BLaER1 treated with 17β-estradiol and CSF1 and Interleukin-3, amounts not matched to agents 10 nM and 100 nM (cell line): ENCODE measurements at regions not wholly inside any gene's neighbourhood (a gene's known extent, or its start where the extent isn't known, plus 50 kb on each side); places are given as distances from the start of the nearest gene placed in this dataset.

Experiments used
- H3K27ac ChIP-seq, 11 experiments: shearing (Covaris generic); formaldehyde crosslinking; 2 replicates each; pipeline ENCODE4 v1.8.1; 2022
- H3K27me3 ChIP-seq, 11 experiments: shearing (Covaris generic); formaldehyde crosslinking; 2 replicates each; pipeline ENCODE4 v1.8.1; 2022
- H3K36me3 ChIP-seq, 11 experiments: shearing (Covaris generic); formaldehyde crosslinking; 2 replicates each; pipeline ENCODE4 v1.8.1; 2022
- H3K4me1 ChIP-seq, 10 experiments: shearing (Covaris generic); formaldehyde crosslinking; 2 replicates each; pipeline ENCODE4 v1.8.1; 2022
- H3K4me2 ChIP-seq, 11 experiments: shearing (Covaris generic); formaldehyde crosslinking; 2 replicates each; pipeline ENCODE4 v1.8.1; 2022
- H3K4me3 ChIP-seq, 10 experiments: shearing (Covaris generic); formaldehyde crosslinking; 2 replicates each; pipeline ENCODE4 v1.8.1; 2022
- H3K9ac ChIP-seq, 11 experiments: shearing (Covaris generic); formaldehyde crosslinking; 2 replicates each; pipeline ENCODE4 v1.8.1; 2022
- H3K9me3 ChIP-seq, 11 experiments: shearing (Covaris generic); formaldehyde crosslinking; replicated peaks in 1 of 11; 2 replicates each; pipeline ENCODE4 v1.8.1; 2022
- H4K20me1 ChIP-seq, 11 experiments: shearing (Covaris generic); formaldehyde crosslinking; 2 replicates each; pipeline ENCODE4 v1.8.1; 2022
- Cebpa-rat ChIP-seq, 11 experiments: shearing (Covaris generic); IDR thresholded peaks; 2 replicates each; pipeline ENCODE4 v1.8.1; 2022

DNA sequence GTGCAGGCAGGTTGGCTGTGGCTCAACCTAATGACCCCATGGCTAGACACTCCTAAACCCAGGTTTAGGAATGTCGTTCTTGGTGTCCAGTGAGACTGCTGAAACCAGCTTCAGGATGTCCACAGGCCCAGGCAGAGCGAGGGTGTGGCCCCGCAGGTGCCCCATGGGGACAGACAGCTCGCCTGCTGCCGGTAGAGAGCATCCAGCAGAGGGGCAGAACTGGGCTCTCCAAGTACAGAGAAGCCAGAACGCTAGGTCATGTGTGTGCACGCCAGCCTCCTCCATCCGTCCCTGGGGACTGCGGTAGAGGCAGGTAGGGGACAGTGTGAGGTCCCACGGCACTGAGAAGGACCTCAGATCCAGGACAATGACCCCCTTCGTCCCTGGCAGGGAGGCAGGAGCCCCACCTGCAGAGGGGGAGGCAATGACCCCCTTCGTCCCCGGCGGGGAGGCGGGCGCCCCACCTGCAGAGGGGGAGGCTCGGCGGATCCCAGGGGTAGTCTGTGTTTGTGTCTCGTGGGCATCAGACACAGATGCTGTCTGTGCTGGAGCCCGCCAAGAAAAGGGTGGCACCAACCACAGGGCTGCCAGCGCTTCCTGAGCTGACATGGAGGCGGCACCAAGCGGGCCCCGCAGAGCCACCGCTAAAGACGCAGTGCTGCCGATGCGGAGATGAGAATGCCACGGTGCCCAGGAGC lies 118.4 kb downstream of the FAM53A start:
- Histone ChIP-seq H3K27ac (no peak overlapping the region), H3K27me3 (peaks cover 17 to 34% (median 25%) of the 10 kb centered on the region in 11 experiments), H3K9me3 (no peaks in the 10 kb centered on the region), H3K4me3 (no peak overlapping the region), H3K4me1 (peaks cover 0 to 27% (median 19%) of the 10 kb centered on the region in 10 experiments; a peak in 13 of 20 replicates), H3K9ac (peak overlapping the region in 1 of 11 experiments; percentile 16; a peak in 2 of 22 replicates), H3K36me3 (no peaks in the 10 kb centered on the region), H4K20me1 (peaks cover 0 to 31% (median 4%) of the 10 kb centered on the region in 11 experiments; a peak in 6 of 22 replicates), H3K4me2 (peak overlapping the region in 10 of 11 experiments; percentile 17 to 79 (median 64); a peak in 18 of 22 replicates)
- TF ChIP-seq Cebpa-rat (IDR thresholded peaks at IDR 0.05): no peak

DNA sequence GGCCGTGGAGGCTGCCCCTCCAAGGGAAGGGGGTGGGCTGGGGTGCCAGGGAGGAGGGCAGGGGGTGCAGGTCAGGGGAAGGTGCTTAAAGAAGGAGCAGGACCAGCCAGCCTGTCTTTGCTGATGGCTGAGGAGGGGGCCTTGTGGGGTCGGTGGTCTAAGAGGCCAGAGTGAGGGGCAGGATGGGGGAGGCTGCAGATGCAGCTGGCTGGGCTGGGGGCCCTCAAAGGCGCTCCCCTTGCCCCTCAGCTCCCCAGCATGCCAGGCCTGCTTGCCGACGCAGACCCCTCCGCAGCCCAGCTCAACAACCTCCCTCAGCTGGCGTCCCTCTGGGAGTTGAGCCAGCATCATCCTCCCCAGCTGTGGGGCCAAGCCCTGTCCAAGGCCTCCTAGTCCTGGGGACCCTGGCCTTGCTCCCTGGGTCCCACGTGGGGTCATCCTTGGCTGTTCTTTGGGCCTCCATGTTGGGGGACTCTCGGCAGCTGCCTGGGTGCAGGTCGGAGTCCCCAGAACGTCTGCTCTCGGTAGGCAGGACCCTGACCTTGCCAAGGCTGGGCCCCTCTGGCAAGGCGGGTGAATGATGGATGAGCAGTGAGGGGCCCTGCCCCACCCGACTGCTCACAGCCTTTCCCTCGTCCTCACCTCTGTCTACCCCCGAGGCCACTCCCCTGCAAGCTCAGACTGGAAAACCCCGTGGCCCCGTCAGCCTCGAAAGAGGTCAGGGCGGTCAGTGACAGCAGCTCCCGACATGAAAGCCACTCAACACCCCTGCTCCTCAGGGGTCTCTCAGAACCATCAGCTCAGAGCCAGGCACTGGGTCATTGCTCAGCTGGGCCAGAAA lies 119.4 kb downstream of the FAM53A start:
- Histone ChIP-seq H4K20me1 (peaks cover 0 to 24% (median 4%) of the 10 kb centered on the region in 11 experiments; a peak in 6 of 22 replicates), H3K27ac (no peak overlapping the region), H3K27me3 (peaks cover 17 to 34% (median 25%) of the 10 kb centered on the region in 11 experiments), H3K4me1 (peaks cover 0 to 27% (median 19%) of the 10 kb centered on the region in 10 experiments; a peak in 13 of 20 replicates), H3K4me3 (no peak overlapping the region), H3K9me3 (no peaks in the 10 kb centered on the region), H3K9ac (0 out of 22 replicates have a peak overlapping the region, but pooled peaks of 1 of the 11 experiments have one; percentile 10), H3K4me2 (peak overlapping the region in 8 of 11 experiments; percentile 53 to 79 (median 68); a peak in 13 of 22 replicates), H3K36me3 (no peaks in the 10 kb centered on the region)
- TF ChIP-seq Cebpa-rat (IDR thresholded peaks at IDR 0.05): no peak

DNA sequence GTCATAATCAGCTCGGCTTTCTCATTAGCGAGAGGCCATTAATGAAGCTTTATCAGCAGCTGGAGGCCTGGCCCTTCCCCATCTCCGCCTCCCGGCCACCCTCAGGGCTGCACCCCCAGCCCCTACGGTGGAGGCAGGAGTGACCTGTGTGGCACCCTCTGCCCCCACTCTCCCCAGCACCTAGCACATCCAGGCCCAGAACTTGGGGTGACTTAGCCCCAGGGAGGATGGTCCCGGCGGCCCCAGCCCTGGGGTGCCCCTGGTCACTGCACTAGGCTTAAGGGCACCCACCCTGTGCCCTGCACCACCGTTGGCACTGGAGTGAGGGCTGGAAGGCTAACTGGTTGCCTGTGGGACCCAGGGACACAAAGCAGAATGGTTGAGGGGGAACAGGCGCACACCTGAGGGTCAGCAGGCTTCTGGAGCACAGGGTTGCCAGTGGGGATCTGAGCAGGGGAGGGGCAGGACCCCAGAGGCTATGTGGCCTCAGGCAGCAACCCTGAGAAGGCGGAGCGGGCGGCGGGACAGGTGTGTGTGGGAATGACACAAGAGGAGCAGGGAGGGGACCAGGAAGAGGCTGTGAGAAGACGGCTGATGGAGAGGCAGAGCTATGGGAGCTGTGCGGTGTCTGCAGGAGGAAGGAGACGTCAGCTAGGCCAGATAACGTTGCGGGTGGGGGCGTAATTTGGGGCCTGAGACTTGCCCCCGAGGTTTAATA lies 120.2 kb downstream of the FAM53A start:
- peaks cover 0 to 31% (median 19%) of the 10 kb centered on the region in 10 experiments; a peak in 13 of 20 replicates for H3K4me1 ChIP-seq
- no peak overlapping the region for H3K4me3 ChIP-seq
- peaks cover 0 to 28% (median 4%) of the 10 kb centered on the region in 11 experiments; a peak in 6 of 22 replicates for H4K20me1 ChIP-seq
- no peaks in the 10 kb centered on the region for H3K36me3 ChIP-seq
- H3K9me3 ChIP-seq: no peaks in the 10 kb centered on the region
- peaks cover 13 to 30% (median 20%) of the 10 kb centered on the region in 11 experiments for H3K27me3 ChIP-seq
- H3K4me2 ChIP-seq: no peak overlapping the region
- no peak for TF ChIP-seq Cebpa-rat (IDR thresholded peaks at IDR 0.05)
- H3K27ac ChIP-seq: no peak overlapping the region
- no peak overlapping the region for H3K9ac ChIP-seq

DNA sequence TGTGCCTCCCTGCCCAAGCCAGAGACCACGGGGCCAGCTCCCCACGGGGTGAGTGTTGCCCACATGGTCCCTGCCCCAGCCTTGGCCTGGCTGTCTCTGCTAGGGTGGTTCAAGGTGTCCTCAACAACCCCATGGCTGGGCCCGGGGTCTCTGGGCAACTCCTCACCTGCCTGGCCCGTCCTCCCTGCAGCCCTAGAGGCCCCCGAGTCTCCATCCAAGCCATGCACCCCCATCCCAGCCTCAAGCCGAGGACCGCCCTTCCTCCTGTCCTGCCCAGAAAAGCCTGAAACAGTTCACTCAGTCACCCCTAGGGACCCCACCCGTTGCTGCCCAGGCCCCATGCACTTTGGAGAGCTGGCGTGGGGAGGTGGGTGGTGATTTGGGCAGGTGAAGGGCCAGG lies 120.9 kb downstream of the FAM53A start:
- Histone ChIP-seq H3K36me3 (no peaks in the 10 kb centered on the region), H3K4me2 (no peak overlapping the region), H3K9me3 (no peaks in the 10 kb centered on the region), H3K27ac (no peak overlapping the region), H4K20me1 (peaks cover 0 to 28% (median 4%) of the 10 kb centered on the region in 11 experiments; a peak in 5 of 22 replicates), H3K4me3 (no peak overlapping the region), H3K4me1 (peaks cover 0 to 31% (median 19%) of the 10 kb centered on the region in 10 experiments; a peak in 13 of 20 replicates), H3K9ac (no peak overlapping the region), H3K27me3 (peaks cover 8 to 26% (median 16%) of the 10 kb centered on the region in 11 experiments; a peak in 21 of 22 replicates)
- no peak for TF ChIP-seq Cebpa-rat (IDR thresholded peaks at IDR 0.05)

DNA sequence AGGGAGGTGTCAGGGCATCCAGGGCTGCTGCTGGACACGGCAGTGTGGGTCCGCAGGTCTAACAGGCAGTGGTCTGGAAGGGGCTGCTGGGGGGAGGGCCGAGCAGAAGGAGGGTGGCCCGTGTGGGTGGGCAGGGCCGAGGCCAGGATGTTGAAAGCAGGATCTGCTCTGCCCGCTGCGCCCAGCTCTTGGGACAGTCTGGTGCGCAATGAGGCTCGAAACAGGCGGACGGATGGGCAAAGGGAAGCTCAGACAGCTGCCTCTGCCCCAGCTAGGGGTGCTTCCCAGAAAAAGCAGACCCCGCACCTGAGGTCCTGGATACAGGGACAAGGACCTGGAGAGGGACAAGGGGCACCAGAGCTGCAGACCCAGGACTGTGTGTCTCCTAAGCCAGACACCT lies 121.3 kb downstream of the FAM53A start:
- Histone ChIP-seq H4K20me1 (peaks cover 0 to 28% (median 4%) of the 10 kb centered on the region in 11 experiments; a peak in 5 of 22 replicates), H3K4me3 (no peak overlapping the region), H3K4me1 (peaks cover 0 to 31% (median 19%) of the 10 kb centered on the region in 10 experiments; a peak in 13 of 20 replicates), H3K9ac (no peak overlapping the region), H3K36me3 (no peaks in the 10 kb centered on the region), H3K27ac (no peak overlapping the region), H3K4me2 (no peak overlapping the region), H3K27me3 (peaks cover 4 to 22% (median 11%) of the 10 kb centered on the region in 11 experiments; a peak in 21 of 22 replicates), H3K9me3 (no peaks in the 10 kb centered on the region)
- no peak for TF ChIP-seq Cebpa-rat (IDR thresholded peaks at IDR 0.05)

DNA sequence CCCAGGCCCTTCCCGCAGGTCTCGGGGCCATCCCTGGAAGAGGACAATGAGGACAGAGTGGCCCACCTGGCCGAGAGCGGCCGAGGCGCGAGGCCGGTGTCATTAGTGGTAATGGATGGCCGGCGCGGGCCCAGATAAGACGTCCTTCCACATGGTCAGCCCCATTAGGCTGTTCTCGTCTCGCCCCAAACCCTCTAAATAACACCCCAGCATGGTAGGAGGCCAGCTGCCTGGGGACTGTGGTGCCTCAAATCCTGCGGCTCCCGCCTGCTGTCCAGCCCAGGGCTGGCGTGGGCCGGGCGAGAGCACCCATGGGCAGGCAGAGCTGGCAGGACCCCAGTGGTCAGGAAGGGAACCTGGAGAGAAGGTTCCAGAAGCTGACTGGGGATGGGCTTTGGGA lies 121.7 kb downstream of the FAM53A start:
- no peak for TF ChIP-seq Cebpa-rat (IDR thresholded peaks at IDR 0.05)
- no peaks in the 10 kb centered on the region for H3K36me3 ChIP-seq
- H3K27me3 ChIP-seq: peaks cover 0 to 18% (median 7%) of the 10 kb centered on the region in 11 experiments; a peak in 17 of 22 replicates
- peaks cover 0 to 28% (median 4%) of the 10 kb centered on the region in 11 experiments; a peak in 5 of 22 replicates for H4K20me1 ChIP-seq
- H3K9ac ChIP-seq: no peak overlapping the region
- no peak overlapping the region for H3K4me2 ChIP-seq
- H3K4me1 ChIP-seq: peaks cover 0 to 31% (median 19%) of the 10 kb centered on the region in 10 experiments; a peak in 13 of 20 replicates
- no peak overlapping the region for H3K4me3 ChIP-seq
- H3K9me3 ChIP-seq: no peaks in the 10 kb centered on the region
- H3K27ac ChIP-seq: no peak overlapping the region

DNA sequence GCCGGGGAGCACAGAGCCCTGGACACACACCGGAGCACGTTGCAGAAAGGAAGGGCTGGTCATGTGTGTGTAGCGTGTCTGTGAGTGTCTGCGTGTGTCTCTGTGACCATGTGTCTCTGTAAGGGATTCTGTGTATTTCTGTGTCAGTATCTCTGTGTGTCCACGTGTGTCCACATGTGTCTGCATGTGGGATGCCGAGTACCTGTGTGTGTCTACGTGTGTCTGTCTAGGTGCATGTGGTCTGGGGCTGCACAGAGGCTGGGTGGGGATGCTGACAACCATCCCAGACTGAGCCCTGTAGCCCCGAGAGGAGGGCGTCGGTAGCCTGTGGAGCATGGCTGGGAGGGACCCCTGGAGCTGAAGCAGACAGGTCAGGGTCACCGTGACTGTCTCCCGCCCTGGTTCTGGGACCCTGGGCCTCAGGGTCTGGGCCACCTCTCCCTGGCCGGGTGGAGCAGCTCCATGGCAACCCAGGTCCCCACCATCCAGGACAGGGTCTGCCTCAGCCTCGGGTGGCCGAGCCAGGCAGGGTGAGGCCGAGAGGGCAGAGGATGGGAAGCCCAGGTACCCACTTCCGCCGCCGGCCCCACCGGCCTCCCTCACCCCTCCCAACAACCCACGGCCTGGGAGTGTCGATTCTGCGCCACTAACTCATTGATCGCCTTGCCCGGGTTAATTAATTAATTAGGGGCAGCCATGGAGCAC lies 122.7 kb downstream of the FAM53A start:
- Histone ChIP-seq H3K4me3 (no peak overlapping the region), H3K27ac (no peak overlapping the region), H3K4me1 (peaks cover 0 to 30% (median 19%) of the 10 kb centered on the region in 10 experiments; a peak in 13 of 20 replicates), H3K9ac (no peak overlapping the region), H3K27me3 (peaks cover 0 to 13% (median 0%) of the 10 kb centered on the region in 11 experiments; a peak in 5 of 22 replicates), H4K20me1 (peaks cover 0 to 28% (median 4%) of the 10 kb centered on the region in 11 experiments; a peak in 5 of 22 replicates), H3K36me3 (no peaks in the 10 kb centered on the region), H3K9me3 (no peaks in the 10 kb centered on the region), H3K4me2 (no peak overlapping the region)
- no peak for TF ChIP-seq Cebpa-rat (IDR thresholded peaks at IDR 0.05)
